GM12872 (cell line): ENCODE measurements at regions not wholly inside any gene's neighbourhood (a gene's known extent, or its start where the extent isn't known, plus 50 kb on each side); places are given as distances from the start of the nearest gene placed in this dataset.

Experiments
- CTCF ChIP-seq: IDR thresholded peaks from 3 replicates; pipeline ENCODE4 v1.5.1; 2011; ENCODE audit warnings: low read depth, mild to moderate bottlenecking, low read length, moderate library complexity; ENCODE audit not compliant: insufficient read depth

GRCh38 chr1:37240897-37241296, 206.6 kb upstream of the GRIK3 start:
- no peak for TF ChIP-seq CTCF

DNA sequence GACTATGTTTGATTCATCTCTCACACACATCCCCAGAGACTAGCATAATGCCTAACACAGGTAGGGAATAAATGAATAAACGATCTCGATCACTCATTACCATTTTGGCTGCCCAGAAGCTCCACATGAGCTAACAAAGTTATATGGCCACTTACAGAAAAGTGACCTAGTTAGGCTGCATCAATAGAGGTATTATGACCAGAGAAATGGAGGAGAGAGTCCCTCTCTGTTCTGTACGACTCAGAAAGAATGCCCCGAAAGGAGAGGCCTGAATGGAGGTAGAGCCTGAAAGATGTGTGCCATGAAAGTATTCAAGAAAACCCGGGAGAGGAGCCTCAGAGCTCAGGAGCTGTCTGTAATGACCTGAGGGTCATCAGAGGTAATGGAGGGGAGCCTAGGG, 208.2 kb upstream of the GRIK3 start:
- TF ChIP-seq CTCF, result no peak

GRCh38 chr1:37243368-37244082, 209.2 kb upstream of the GRIK3 start:
- TF ChIP-seq CTCF, result no peak

DNA sequence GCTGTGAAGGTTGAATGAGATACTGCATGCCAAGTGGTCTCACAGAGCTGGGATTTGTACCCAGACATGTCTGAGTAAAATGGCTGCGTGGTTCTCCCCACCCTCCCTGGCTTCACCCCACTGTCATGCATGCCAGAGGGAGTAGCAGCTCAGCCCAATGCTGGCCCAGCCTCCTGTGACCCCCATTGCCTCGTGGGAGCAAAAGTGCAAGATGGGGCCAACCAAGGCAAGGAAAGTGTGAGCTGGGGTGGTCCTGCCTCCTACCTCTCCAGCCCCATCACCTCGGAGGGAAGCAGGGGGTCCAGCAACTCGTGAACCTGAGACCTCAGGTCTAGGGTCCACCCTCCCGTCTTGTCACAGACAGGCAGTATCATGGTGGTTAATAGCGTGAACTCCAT, 209.8 kb upstream of the GRIK3 start:
- no peak for TF ChIP-seq CTCF

DNA sequence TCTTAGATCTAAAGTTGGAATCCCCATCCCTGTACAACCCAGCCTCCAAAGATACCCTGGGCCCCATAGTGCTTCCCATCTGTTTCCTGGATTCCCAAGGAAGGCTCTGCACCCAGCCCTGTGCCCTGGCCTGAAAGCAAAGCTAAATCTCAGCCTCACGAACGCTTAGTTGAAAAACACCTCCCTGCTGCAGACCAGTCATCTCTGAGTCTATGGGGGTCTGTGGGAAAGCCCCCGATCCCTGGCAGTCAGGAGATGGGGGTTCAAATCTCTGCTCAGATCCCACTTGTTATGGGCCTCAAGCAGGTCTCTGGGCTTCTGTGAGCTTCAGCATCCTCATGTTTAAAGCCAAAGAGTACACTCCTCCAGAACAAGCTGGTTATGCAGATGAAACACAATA, 210.5 kb upstream of the GRIK3 start:
- no peak for TF ChIP-seq CTCF

DNA sequence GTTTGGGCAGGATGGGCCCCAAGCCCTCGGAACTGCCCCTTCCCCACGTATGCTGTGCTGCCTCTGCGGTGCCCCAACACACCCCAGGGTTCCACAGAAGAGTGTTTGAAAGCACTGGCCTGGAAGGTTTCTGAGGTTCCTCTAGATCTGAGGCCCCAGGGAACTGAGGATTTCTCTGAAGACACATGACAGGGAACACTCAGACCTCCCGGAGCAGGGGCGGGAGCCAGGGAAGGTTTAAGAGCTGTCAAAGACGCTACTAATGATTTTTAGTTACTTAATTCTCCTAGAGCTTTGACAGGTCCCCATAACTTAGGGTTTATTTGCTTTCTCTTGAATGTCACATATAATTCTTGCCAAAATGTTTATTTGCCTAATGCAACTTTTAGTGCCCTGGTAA, 212.3 kb upstream of the GRIK3 start:
- no peak for TF ChIP-seq CTCF

DNA sequence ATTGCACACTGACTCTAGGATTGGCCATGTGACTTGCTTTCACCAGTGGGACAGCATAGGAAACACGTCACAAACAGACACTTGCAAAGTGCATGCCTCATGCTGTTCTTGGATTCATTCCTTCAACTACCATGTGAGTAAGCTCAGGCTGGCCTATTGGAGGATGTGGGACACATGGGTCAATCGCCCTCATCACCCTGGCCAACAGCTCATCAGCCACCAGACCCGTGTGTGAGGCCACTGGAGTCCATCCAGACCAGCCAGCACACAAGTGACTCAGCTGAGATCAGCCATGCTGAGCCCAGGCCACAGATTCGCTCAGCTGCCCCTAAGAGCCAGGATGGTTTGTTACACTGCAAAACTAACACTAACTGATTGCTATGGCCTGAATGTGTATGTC, 216.1 kb upstream of the GRIK3 start:
- TF ChIP-seq CTCF, result no peak
